ENCODE measurements at regions not wholly inside any gene's neighbourhood (a gene's known extent, or its start where the extent isn't known, plus 50 kb on each side); places are given as distances from the start of the nearest gene placed in this dataset.

GRCh38 chr13:26968431-26969341 is 202.9 kb downstream of the USP12 start:
- peak; percentile 23; the same call in 1 of the 2 replicates for ATAC-seq
- no peak overlapping the region for H3K4me2 ChIP-seq (ENCODE audit: low read length)
- H3K9me2 ChIP-seq (ENCODE audit: insufficient read depth): no peaks in the 10 kb centered on the region
- ChIA-PET RAD21 (ENCODE audit: low non-redundant PET in 1 of 2, low total read pairs in 2 of 2, uncharacterized antibody in 2 of 2, unreplicated experiment in 2 of 2) (no interaction called here), CTCF (interaction anchor here (0.6 kb wide), 1 partner anchor 1377 kb away, joined by 4 read pairs; no protein-coding TSS in a partner anchor), POLR2A (no interaction called here)
- H3K27ac ChIP-seq (ENCODE audit: low read depth, low read length): no peak overlapping the region
- H3K4me3 ChIP-seq (replicated peaks in 1 of 2; ENCODE audit: low read depth in 1 of 2, low read length in 2 of 2): no peak overlapping the region
- no peak for DNase-seq (ENCODE audit: low read depth, low spot score)
- H3K9ac ChIP-seq (ENCODE audit: low read length): no peak overlapping the region
- H3K79me2 ChIP-seq (ENCODE audit: insufficient read depth, low read length): no peaks in the 10 kb centered on the region
- TF ChIP-seq ELF1 (IDR thresholded peaks at IDR 0.05; ENCODE audit: borderline replicate concordance, low read depth) (no peak), CBX3 (IDR thresholded peaks at IDR 0.05; ENCODE audit: low read depth) (no peak), REST (IDR thresholded peaks at IDR 0.05; ENCODE audit: low read depth) (no peak), JUND (IDR thresholded peaks at IDR 0.05) (no peak), EGR1 (IDR thresholded peaks at IDR 0.05; ENCODE audit: low read depth) (no peak), ZNF274 (IDR thresholded peaks at IDR 0.05; ENCODE audit: low read depth, low read length) (no peak), YY1 (IDR thresholded peaks at IDR 0.05; ENCODE audit: extremely low read depth, insufficient replicate concordance, low read depth, low read length) (no peak), POLR2AphosphoS5 (IDR thresholded peaks at IDR 0.05; ENCODE audit: low read depth, low read length) (no peak), CEBPB (IDR thresholded peaks at IDR 0.05; ENCODE audit: low read depth) (no peak), FOSL1 (IDR thresholded peaks at IDR 0.05; ENCODE audit: low read depth) (no peak), SRF (IDR thresholded peaks at IDR 0.05; ENCODE audit: low read depth) (no peak)
- no TSS peak for BruUV-seq (replicated peaks)
- intact Hi-C loops (cut with micrococcal nuclease): no loop called here
- no peaks in the 10 kb centered on the region for H4K20me1 ChIP-seq (ENCODE audit: insufficient read depth)
- no peaks in the 10 kb centered on the region for H3K36me3 ChIP-seq (ENCODE audit: control insufficient read depth in 1 of 2, insufficient read depth in 2 of 2, low read length in 2 of 2)
- H3K27me3 ChIP-seq (ENCODE audit: insufficient read depth, low read length): no peaks in the 10 kb centered on the region
- H3K4me1 ChIP-seq (ENCODE audit: control insufficient read depth in 1 of 2, insufficient read depth in 2 of 2, low read length in 2 of 2): no peaks in the 10 kb centered on the region
- H2AFZ ChIP-seq (ENCODE audit: low read depth, low read length, poor library complexity, severe bottlenecking): no peak overlapping the region
- no peaks in the 10 kb centered on the region for H3K9me3 ChIP-seq (ENCODE audit: control insufficient read depth in 1 of 2, insufficient read depth in 1 of 2, low read depth in 1 of 2, low read length in 2 of 2)
